GM23248 (cell line): ENCODE measurements at regions not wholly inside any gene's neighbourhood (a gene's known extent, or its start where the extent isn't known, plus 50 kb on each side); places are given as distances from the start of the nearest gene placed in this dataset.

Source experiments
- DNase-seq: peaks from one replicate; pipeline ENCODE4 v3.0.0-alpha.2; 2015
- H2AFZ ChIP-seq: fragments of 200-600 bp; sonication (generic); 2 replicates; pipeline ENCODE4 v1.6.1; 2016; ENCODE audit warnings: antibody characterized with exemption
- H3F3A ChIP-seq: fragments of 200-600 bp; sonication (generic); 2 replicates; pipeline ENCODE4 v1.6.1; 2016; ENCODE audit warnings: mild to moderate bottlenecking, antibody characterized with exemption, mixed run types; ENCODE audit not compliant: insufficient read depth
- H3K27ac ChIP-seq: fragments of 200-600 bp; sonication (generic); 2 replicates; pipeline ENCODE4 v1.5.1; 2016; ENCODE audit warnings: mild to moderate bottlenecking
- H3K27me3 ChIP-seq: fragments of 200-600 bp; sonication (generic); replicated peaks from 2 replicates; pipeline ENCODE4 v1.6.1; 2016; ENCODE audit warnings: mild to moderate bottlenecking; ENCODE audit not compliant: insufficient read depth
- H3K36me3 ChIP-seq: fragments of 200-600 bp; sonication (generic); 2 replicates; pipeline ENCODE4 v1.6.1; 2016; ENCODE audit warnings: low read depth, mild to moderate bottlenecking
- H3K4me1 ChIP-seq: fragments of 200-600 bp; sonication (generic); 2 replicates; pipeline ENCODE4 v1.6.1; 2016; ENCODE audit warnings: mild to moderate bottlenecking; ENCODE audit not compliant: insufficient read depth
- H3K4me2 ChIP-seq: fragments of 200-600 bp; sonication (generic); one replicate; pipeline ENCODE4 v1.6.1; 2016; ENCODE audit warnings: mild to moderate bottlenecking; ENCODE audit not compliant: unreplicated experiment
- H3K4me3 ChIP-seq: fragments of 200-600 bp; sonication (generic); 2 replicates; pipeline ENCODE4 v1.5.1; 2016; ENCODE audit warnings: mild to moderate bottlenecking
- H3K79me2 ChIP-seq: fragments of 200-600 bp; sonication (generic); 2 replicates; pipeline ENCODE4 v1.6.1; 2016; ENCODE audit warnings: mild to moderate bottlenecking; ENCODE audit not compliant: insufficient read depth
- H3K9ac ChIP-seq: fragments of 200-600 bp; sonication (generic); 2 replicates; pipeline ENCODE4 v1.6.1; 2016; ENCODE audit warnings: mild to moderate bottlenecking
- H3K9me2 ChIP-seq: fragments of 200-600 bp; sonication (generic); 2 replicates; pipeline ENCODE4 v1.6.1; 2016; ENCODE audit warnings: mixed run types, mild to moderate bottlenecking, moderate library complexity; ENCODE audit not compliant: insufficient read depth
- H3K9me3 ChIP-seq: fragments of 200-600 bp; sonication (generic); one replicate; pipeline ENCODE4 v1.6.1; 2017; ENCODE audit warnings: low read depth
- H4K20me1 ChIP-seq: fragments of 200-600 bp; sonication (generic); 2 replicates; pipeline ENCODE4 v1.6.0; 2016; ENCODE audit not compliant: insufficient read depth
- EZH2 ChIP-seq: fragments of 200-600 bp; sonication (generic); IDR thresholded peaks from 2 replicates; pipeline ENCODE4 v1.6.1; 2018; ENCODE audit warnings: antibody characterized with exemption, mild to moderate bottlenecking; ENCODE audit not compliant: insufficient read depth, poor library complexity, severe bottlenecking
- EZH2phosphoT487 ChIP-seq: fragments of 200-600 bp; sonication (generic); IDR thresholded peaks from 2 replicates; pipeline ENCODE4 v1.6.1; 2018; ENCODE audit warnings: antibody characterized with exemption, moderate library complexity, mild to moderate bottlenecking, low read depth; ENCODE audit not compliant: insufficient read depth
- WGBS, 2 experiments: methylation state at CpG; one replicate each; pipeline ENCODE4 v1.1.6; 2015 to 2017; ENCODE audit warnings: low lambda C conversion rate in 2 of 2, low coverage in 1 of 2; ENCODE audit errors: missing lambda C conversion rate in 2 of 2; 5-methylcytosine and 5-hydroxymethylcytosine counted together
- in situ Hi-C: fragments of 300-500 bp; cut with MboI; formaldehyde crosslinking; loops from 2 replicates; pipeline ENCODE4 v1.15.0; 2020

- no peaks in the 10 kb centered on the region for H4K20me1 ChIP-seq
- in situ Hi-C loops, result no loop called here
- no peaks in the 10 kb centered on the region for H3K4me1 ChIP-seq
- H3K27ac ChIP-seq, result no peak overlapping the region
- H3K4me3 ChIP-seq, result no peak overlapping the region
- WGBS, 2 experiments, result 62 to 75% methylated on average over 6 of the region's 6 CpGs
- H3K9me2 ChIP-seq, result no peaks in the 10 kb centered on the region
- H3K9ac ChIP-seq, result no peak overlapping the region
- H3K79me2 ChIP-seq, result no peaks in the 10 kb centered on the region
- DNase-seq, result no peak
- no peaks in the 10 kb centered on the region for H3F3A ChIP-seq
- H3K36me3 ChIP-seq, result no peaks in the 10 kb centered on the region
- no peak for TF ChIP-seq EZH2phosphoT487
- TF ChIP-seq EZH2, result no peak
- H3K27me3 ChIP-seq, result no peaks in the 10 kb centered on the region
- no peak overlapping the region for H2AFZ ChIP-seq
- no peak overlapping the region for H3K4me2 ChIP-seq
- H3K9me3 ChIP-seq, result no peaks in the 10 kb centered on the region
Measured at GRCh38 chr16:79426663-79427062, 173.9 kb downstream of the MAF start.

- Histone ChIP-seq H3K9me3 (no peaks in the 10 kb centered on the region), H3K27ac (no peak overlapping the region), H3F3A (no peaks in the 10 kb centered on the region), H3K79me2 (no peaks in the 10 kb centered on the region), H3K9me2 (no peaks in the 10 kb centered on the region), H4K20me1 (no peaks in the 10 kb centered on the region), H2AFZ (no peak overlapping the region), H3K36me3 (no peaks in the 10 kb centered on the region), H3K4me1 (no peaks in the 10 kb centered on the region), H3K4me3 (no peak overlapping the region), H3K4me2 (no peak overlapping the region), H3K27me3 (no peaks in the 10 kb centered on the region), H3K9ac (no peak overlapping the region)
- TF ChIP-seq EZH2 (no peak), EZH2phosphoT487 (no peak)
- no peak for DNase-seq
- in situ Hi-C loops, result no loop called here
- 47 to 50% methylated on average over 7 of the region's 7 CpGs for WGBS, 2 experiments
Measured at GRCh38 chr16:79422064-79422463, 178.5 kb downstream of the MAF start.

- Histone ChIP-seq H3K36me3 (no peaks in the 10 kb centered on the region), H3K27ac (no peak overlapping the region), H3K9ac (no peak overlapping the region), H2AFZ (no peak overlapping the region), H3K9me2 (no peaks in the 10 kb centered on the region), H3K4me3 (no peak overlapping the region), H3K4me2 (no peak overlapping the region), H4K20me1 (no peaks in the 10 kb centered on the region), H3F3A (no peaks in the 10 kb centered on the region), H3K9me3 (no peaks in the 10 kb centered on the region), H3K79me2 (no peaks in the 10 kb centered on the region), H3K27me3 (no peaks in the 10 kb centered on the region), H3K4me1 (no peaks in the 10 kb centered on the region)
- DNase-seq, result no peak
- in situ Hi-C loops, result no loop called here
- WGBS, 2 experiments, result 76 to 79% methylated on average over 7 of the region's 7 CpGs
- TF ChIP-seq EZH2, result no peak
- no peak for TF ChIP-seq EZH2phosphoT487
Measured at GRCh38 chr16:79421126-79421525, 179.4 kb downstream of the MAF start.

- no peaks in the 10 kb centered on the region for H3K36me3 ChIP-seq
- TF ChIP-seq EZH2phosphoT487, result no peak
- TF ChIP-seq EZH2, result no peak
Measured at GRCh38 chr16:79420493-79420892, 180.0 kb downstream of the MAF start.

GRCh38 chr16:79419148-79419547 lies 181.4 kb downstream of the MAF start:
- Histone ChIP-seq H3K9me3 (no peaks in the 10 kb centered on the region), H3K4me1 (no peaks in the 10 kb centered on the region), H3K36me3 (no peaks in the 10 kb centered on the region), H3K27me3 (no peaks in the 10 kb centered on the region), H3F3A (no peaks in the 10 kb centered on the region), H3K9me2 (no peaks in the 10 kb centered on the region), H3K9ac (no peak overlapping the region), H3K27ac (no peak overlapping the region), H3K4me2 (no peak overlapping the region), H3K79me2 (no peaks in the 10 kb centered on the region), H3K4me3 (no peak overlapping the region), H2AFZ (no peak overlapping the region), H4K20me1 (no peaks in the 10 kb centered on the region)
- TF ChIP-seq EZH2phosphoT487 (no peak), EZH2 (no peak)
- in situ Hi-C loops, result no loop called here
- DNase-seq, result no peak
- 67 to 72% methylated on average over 6 of the region's 6 CpGs for WGBS, 2 experiments

More at GRCh38 chr16:79420493-79420892, 180.0 kb downstream of the MAF start:
- 79 to 84% methylated on average over 13 of the region's 13 CpGs for WGBS, 2 experiments
- Histone ChIP-seq H3K27me3 (no peaks in the 10 kb centered on the region), H3K4me3 (no peak overlapping the region), H3K4me1 (no peaks in the 10 kb centered on the region), H4K20me1 (no peaks in the 10 kb centered on the region), H3K9ac (no peak overlapping the region), H3K9me3 (no peaks in the 10 kb centered on the region), H3K4me2 (no peak overlapping the region), H3K9me2 (no peaks in the 10 kb centered on the region), H3F3A (no peaks in the 10 kb centered on the region), H3K27ac (no peak overlapping the region), H2AFZ (no peak overlapping the region), H3K79me2 (no peaks in the 10 kb centered on the region)
- in situ Hi-C loops, result no loop called here
- no peak for DNase-seq
